ENCODE measurements at regions not wholly inside any gene's neighbourhood (a gene's known extent, or its start where the extent isn't known, plus 50 kb on each side); places are given as distances from the start of the nearest gene placed in this dataset.
A peak's percentile ranks its signal among the peaks of the same experiment; 100 is the strongest.

DNA sequence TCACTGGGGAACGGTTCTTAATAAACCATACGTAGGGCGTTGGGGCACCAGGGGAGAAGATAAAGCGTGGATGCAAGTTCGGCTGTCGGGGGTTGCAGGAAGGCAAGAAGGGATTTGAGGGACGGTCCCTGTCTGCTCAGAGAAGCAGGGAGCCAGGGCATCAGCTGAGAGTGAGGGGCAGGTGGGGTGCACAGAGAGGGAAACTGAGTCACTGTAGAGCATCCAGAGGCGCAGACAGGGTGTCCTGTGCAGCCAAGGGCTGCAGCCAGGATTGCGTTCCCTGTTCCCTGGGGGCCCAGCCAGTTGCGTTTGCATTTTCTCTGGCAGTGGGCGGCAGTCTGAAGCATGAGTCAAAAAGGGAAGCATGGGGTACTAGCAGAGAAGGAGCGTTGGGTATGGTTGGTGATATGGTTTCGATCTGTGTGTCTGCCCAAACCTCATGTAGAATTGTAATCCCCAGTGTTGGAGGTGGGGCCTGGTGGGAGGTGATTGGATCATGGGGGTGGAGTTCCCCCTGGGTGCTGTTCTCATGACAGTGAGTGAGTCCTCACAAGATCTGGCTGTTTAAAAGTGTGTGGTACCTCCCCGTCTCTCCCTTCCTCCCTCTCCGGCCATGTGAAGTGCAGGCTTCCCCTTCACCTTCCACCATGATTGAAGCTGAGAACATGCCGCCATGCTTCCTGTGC, 202.9 kb downstream of the NDUFA10 start:
- Histone ChIP-seq H3K27me3 (ENCODE audit: control insufficient read depth in 2 of 2, insufficient read depth in 2 of 2, low read length in 2 of 2) (no peaks in the 10 kb centered on the region), H3K9me3 (ENCODE audit: control insufficient read depth in 2 of 3, low read length in 3 of 3) (no peaks in the 10 kb centered on the region), H3K4me1 (ENCODE audit: control insufficient read depth in 2 of 2, insufficient read depth in 2 of 2, low read length in 2 of 2) (no peaks in the 10 kb centered on the region), H3K4me3 (ENCODE audit: low read length) (no peak overlapping the region), H3K27ac (ENCODE audit: low read depth, low read length) (no peak overlapping the region), H3K36me3 (ENCODE audit: control insufficient read depth in 2 of 3, insufficient read depth in 3 of 3, low read length in 3 of 3) (no peaks in the 10 kb centered on the region)
- Mint-ChIP-seq H3K27me3 (peaks cover 0 to 23% (median 5%) of the 10 kb centered on the region in 5 donors), H3K4me1 (peaks cover 0 to 4% (median 0%) of the 10 kb centered on the region in 7 donors), H3K9me3 (peaks cover 0 to 2% (median 0%) of the 10 kb centered on the region in 11 donors), H3K4me3 (no peak overlapping the region), H3K36me3 (no peaks in the 10 kb centered on the region), H3K27ac (no peak overlapping the region)
- CTCF ChIA-PET: no interaction called here
- POLR2A ChIA-PET: no interaction called here
- ATAC-seq: no peak
- intact Hi-C loops (cut with micrococcal nuclease): no loop called here
- peak in 1 of 9 donors; percentile 10 for DNase-seq

- no peak overlapping the region for H3K27ac ChIP-seq (ENCODE audit: low read depth, low read length)
- H3K27me3 Mint-ChIP-seq: peaks cover 0 to 23% (median 5%) of the 10 kb centered on the region in 5 donors
- CTCF ChIA-PET: no interaction called here
- POLR2A ChIA-PET: no interaction called here
- H3K9me3 Mint-ChIP-seq: peaks cover 0 to 2% (median 0%) of the 10 kb centered on the region in 11 donors
- no peaks in the 10 kb centered on the region for H3K27me3 ChIP-seq (ENCODE audit: control insufficient read depth in 2 of 2, insufficient read depth in 2 of 2, low read length in 2 of 2)
- DNase-seq (peak in 1 of 9 donors; percentile 17), ATAC-seq (no peak)
- H3K4me3 ChIP-seq (ENCODE audit: low read length): no peak overlapping the region
- H3K4me1 Mint-ChIP-seq: peaks cover 0 to 4% (median 0%) of the 10 kb centered on the region in 7 donors
- H3K9me3 ChIP-seq (ENCODE audit: control insufficient read depth in 2 of 3, low read length in 3 of 3): no peaks in the 10 kb centered on the region
- intact Hi-C loops (cut with micrococcal nuclease): no loop called here
- H3K4me3 Mint-ChIP-seq: no peak overlapping the region
- peak overlapping the region in 1 of 9 donors; percentile 78 for H3K27ac Mint-ChIP-seq
- H3K36me3 Mint-ChIP-seq: no peaks in the 10 kb centered on the region
- no peaks in the 10 kb centered on the region for H3K36me3 ChIP-seq (ENCODE audit: control insufficient read depth in 2 of 3, insufficient read depth in 3 of 3, low read length in 3 of 3)
- H3K4me1 ChIP-seq (ENCODE audit: control insufficient read depth in 2 of 2, insufficient read depth in 2 of 2, low read length in 2 of 2): no peaks in the 10 kb centered on the region
Measured at GRCh38 chr2:239821694-239822075, 203.5 kb downstream of the NDUFA10 start.

DNA sequence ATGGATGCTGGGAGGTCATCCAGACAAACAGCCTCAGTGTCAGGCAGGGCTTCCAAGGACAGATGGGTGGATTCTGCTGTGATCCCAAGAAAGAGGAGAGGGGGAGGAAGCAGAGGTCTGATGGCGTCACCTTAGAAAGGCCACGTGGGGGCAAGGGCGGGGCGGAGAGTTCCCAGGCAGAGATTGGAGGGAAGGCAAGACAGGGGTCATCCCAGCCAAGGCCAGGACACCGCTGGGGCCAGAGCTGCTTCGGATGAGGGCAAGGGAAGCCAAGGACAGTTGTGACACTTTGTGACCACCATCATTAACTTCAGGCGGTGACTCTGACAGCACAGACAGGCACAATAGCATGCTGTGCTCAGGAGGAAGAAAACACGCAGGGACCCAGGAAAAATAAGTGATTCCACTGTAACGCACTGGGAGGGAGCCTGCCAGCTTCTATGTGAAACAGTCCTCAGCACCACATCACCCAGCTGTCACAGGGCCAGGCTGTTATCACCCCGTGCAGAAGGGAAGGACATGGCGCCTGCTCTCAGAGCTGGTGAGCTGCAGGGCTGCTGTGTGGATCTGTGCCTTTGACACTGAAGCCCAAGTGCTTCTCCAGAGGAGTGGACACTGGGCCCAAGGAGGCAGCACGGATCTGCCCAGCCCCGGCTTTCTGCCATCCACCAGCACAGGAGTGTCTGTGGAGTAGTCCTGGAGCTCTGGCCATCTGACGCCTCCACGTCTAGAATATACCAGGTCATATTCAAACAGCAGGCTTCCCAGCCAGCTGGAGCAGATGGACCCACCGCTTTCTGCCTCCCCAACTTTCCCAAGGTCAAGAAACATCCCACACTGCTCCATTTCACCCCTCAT, 204.1 kb downstream of the NDUFA10 start:
- ATAC-seq (no peak), DNase-seq (peak in 1 of 9 donors; percentile 8)
- Histone ChIP-seq H3K36me3 (ENCODE audit: control insufficient read depth in 2 of 3, insufficient read depth in 3 of 3, low read length in 3 of 3) (no peaks in the 10 kb centered on the region), H3K4me3 (ENCODE audit: low read length) (no peak overlapping the region), H3K9me3 (ENCODE audit: control insufficient read depth in 2 of 3, low read length in 3 of 3) (no peaks in the 10 kb centered on the region), H3K27ac (ENCODE audit: low read depth, low read length) (no peak overlapping the region), H3K4me1 (ENCODE audit: control insufficient read depth in 2 of 2, insufficient read depth in 2 of 2, low read length in 2 of 2) (no peaks in the 10 kb centered on the region), H3K27me3 (ENCODE audit: control insufficient read depth in 2 of 2, insufficient read depth in 2 of 2, low read length in 2 of 2) (no peaks in the 10 kb centered on the region)
- Mint-ChIP-seq H3K27me3 (peaks cover 0 to 23% (median 2%) of the 10 kb centered on the region in 5 donors), H3K4me1 (peaks cover 0 to 4% (median 0%) of the 10 kb centered on the region in 7 donors), H3K27ac (peak overlapping the region in 1 of 9 donors; percentile 56), H3K4me3 (no peak overlapping the region), H3K9me3 (peaks cover 0 to 2% (median 0%) of the 10 kb centered on the region in 11 donors), H3K36me3 (no peaks in the 10 kb centered on the region)
- intact Hi-C loops (cut with micrococcal nuclease): no loop called here
- CTCF ChIA-PET: no interaction called here
- POLR2A ChIA-PET: no interaction called here

GRCh38 chr2:239819974-239820555, 205.1 kb downstream of the NDUFA10 start:
- no peak overlapping the region for H3K27ac Mint-ChIP-seq

GRCh38 chr2:239819091-239819973, 205.8 kb downstream of the NDUFA10 start:
- Mint-ChIP-seq H3K4me3 (no peak overlapping the region), H3K9me3 (peaks cover 0 to 2% (median 0%) of the 10 kb centered on the region in 11 donors), H3K27ac (no peak overlapping the region), H3K27me3 (peaks cover 0 to 28% (median 0%) of the 10 kb centered on the region in 5 donors), H3K36me3 (no peaks in the 10 kb centered on the region), H3K4me1 (peaks cover 0 to 4% (median 0%) of the 10 kb centered on the region in 7 donors)
- Histone ChIP-seq H3K4me1 (ENCODE audit: control insufficient read depth in 2 of 2, insufficient read depth in 2 of 2, low read length in 2 of 2) (no peaks in the 10 kb centered on the region), H3K4me3 (ENCODE audit: low read length) (no peak overlapping the region), H3K9me3 (ENCODE audit: control insufficient read depth in 2 of 3, low read length in 3 of 3) (no peaks in the 10 kb centered on the region), H3K27ac (ENCODE audit: low read depth, low read length) (no peak overlapping the region), H3K27me3 (ENCODE audit: control insufficient read depth in 2 of 2, insufficient read depth in 2 of 2, low read length in 2 of 2) (no peaks in the 10 kb centered on the region), H3K36me3 (ENCODE audit: control insufficient read depth in 2 of 3, insufficient read depth in 3 of 3, low read length in 3 of 3) (no peaks in the 10 kb centered on the region)
- POLR2A ChIA-PET: no interaction called here
- DNase-seq (peak in 1 of 9 donors; percentile 10), ATAC-seq (no peak)
- intact Hi-C loops (cut with micrococcal nuclease): no loop called here
- CTCF ChIA-PET: no interaction called here

More at GRCh38 chr2:239819974-239820555, 205.1 kb downstream of the NDUFA10 start:
- no peaks in the 10 kb centered on the region for H3K36me3 Mint-ChIP-seq
- ATAC-seq: no peak
- H3K9me3 Mint-ChIP-seq: peaks cover 0 to 2% (median 0%) of the 10 kb centered on the region in 11 donors
- Histone ChIP-seq H3K4me1 (ENCODE audit: control insufficient read depth in 2 of 2, insufficient read depth in 2 of 2, low read length in 2 of 2) (no peaks in the 10 kb centered on the region), H3K27ac (ENCODE audit: low read depth, low read length) (no peak overlapping the region), H3K27me3 (ENCODE audit: control insufficient read depth in 2 of 2, insufficient read depth in 2 of 2, low read length in 2 of 2) (no peaks in the 10 kb centered on the region), H3K9me3 (ENCODE audit: control insufficient read depth in 2 of 3, low read length in 3 of 3) (no peaks in the 10 kb centered on the region), H3K4me3 (ENCODE audit: low read length) (no peak overlapping the region), H3K36me3 (ENCODE audit: control insufficient read depth in 2 of 3, insufficient read depth in 3 of 3, low read length in 3 of 3) (no peaks in the 10 kb centered on the region)
- H3K27me3 Mint-ChIP-seq: peaks cover 0 to 28% (median 2%) of the 10 kb centered on the region in 5 donors
- ChIA-PET CTCF (no interaction called here), POLR2A (no interaction called here)
- peaks cover 0 to 4% (median 0%) of the 10 kb centered on the region in 7 donors for H3K4me1 Mint-ChIP-seq
- H3K4me3 Mint-ChIP-seq: no peak overlapping the region
- peak in 1 of 9 donors; percentile 18 for DNase-seq
- intact Hi-C loops (cut with micrococcal nuclease): no loop called here

DNA sequence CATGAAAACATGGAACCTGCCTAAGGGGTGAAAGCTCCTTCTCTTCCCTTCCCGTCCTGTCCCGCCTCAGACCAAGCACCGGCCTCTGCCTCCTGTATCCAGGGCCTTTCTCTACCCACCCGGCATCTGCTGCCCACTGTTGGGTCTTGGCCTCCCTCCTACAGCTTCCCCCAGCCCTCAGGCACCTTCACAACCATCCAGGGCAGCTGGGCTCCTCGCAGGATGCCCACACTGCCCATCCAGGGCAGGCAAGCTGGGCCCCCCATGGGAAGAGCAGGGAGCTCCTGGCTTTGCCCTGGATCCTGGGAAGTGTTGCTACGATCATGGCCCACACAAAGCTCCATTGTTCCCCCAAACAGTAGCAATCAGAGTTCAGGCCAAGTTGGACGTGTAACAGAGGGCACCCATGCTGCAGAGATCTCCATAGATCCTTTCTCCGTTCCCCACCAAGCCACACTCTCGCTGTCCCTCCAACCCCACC, 206.6 kb downstream of the NDUFA10 start:
- H3K36me3 ChIP-seq (ENCODE audit: control insufficient read depth in 2 of 3, insufficient read depth in 3 of 3, low read length in 3 of 3): no peaks in the 10 kb centered on the region
- no peak for DNase-seq
- no peak overlapping the region for H3K4me3 Mint-ChIP-seq
- H3K27me3 Mint-ChIP-seq: peaks cover 0 to 33% (median 0%) of the 10 kb centered on the region in 5 donors
- H3K4me1 ChIP-seq (ENCODE audit: control insufficient read depth in 2 of 2, insufficient read depth in 2 of 2, low read length in 2 of 2): no peaks in the 10 kb centered on the region
- intact Hi-C loops (cut with micrococcal nuclease): no loop called here
- no peaks in the 10 kb centered on the region for H3K27me3 ChIP-seq (ENCODE audit: control insufficient read depth in 2 of 2, insufficient read depth in 2 of 2, low read length in 2 of 2)
- H3K36me3 Mint-ChIP-seq: no peaks in the 10 kb centered on the region
- ChIA-PET POLR2A (no interaction called here), CTCF (no interaction called here)
- H3K27ac Mint-ChIP-seq: no peak overlapping the region
- no peak overlapping the region for H3K4me3 ChIP-seq (ENCODE audit: low read length)
- ATAC-seq: no peak
- no peaks in the 10 kb centered on the region for H3K9me3 ChIP-seq (ENCODE audit: control insufficient read depth in 2 of 3, low read length in 3 of 3)
- H3K9me3 Mint-ChIP-seq: peaks cover 0 to 2% (median 0%) of the 10 kb centered on the region in 11 donors
- H3K27ac ChIP-seq (ENCODE audit: low read depth, low read length): no peak overlapping the region
- H3K4me1 Mint-ChIP-seq: peaks cover 0 to 4% (median 0%) of the 10 kb centered on the region in 7 donors
